Ovary (tissue), 3 donors: ENCODE measurements at regions not wholly inside any gene's neighbourhood (a gene's known extent, or its start where the extent isn't known, plus 50 kb on each side); places are given as distances from the start of the nearest gene placed in this dataset.

Experiments
- CTCF ChIP-seq, 3 donors: fragments of 450-650 bp in 2 of 3; fragments of 200-600 bp in 1 of 3; IDR thresholded peaks; one replicate each; pipeline versions ENCODE4 v1.5.1 to v1.8.0; 2016 to 2022; ENCODE audit warnings: antibody characterized with exemption in 3 of 3, mild to moderate bottlenecking in 1 of 3
- EP300 ChIP-seq: sonication (generic); formaldehyde crosslinking; IDR thresholded peaks from one replicate; pipeline ENCODE4 v1.6.1; 2017; ENCODE audit warnings: antibody characterized with exemption
- POLR2A ChIP-seq: fragments of 450-650 bp; IDR thresholded peaks from one replicate; pipeline ENCODE4 v1.6.1; 2017; ENCODE audit warnings: antibody characterized with exemption, mild to moderate bottlenecking, moderate library complexity
- donor health status: DM: no; HTN: no; CAD: no.

- TF ChIP-seq CTCF (IDR thresholded peaks at IDR 0.05) (no peak), POLR2A (no peak), EP300 (no peak)
Measured at GRCh38 chr2:204364860-204365535, 180.3 kb upstream of the PARD3B start.
